Hematopoietic multipotent progenitor cell (in vitro differentiated cells): ENCODE measurements at regions not wholly inside any gene's neighbourhood (a gene's known extent, or its start where the extent isn't known, plus 50 kb on each side); places are given as distances from the start of the nearest gene placed in this dataset.
A peak's percentile ranks its signal among the peaks of the same experiment; 100 is the strongest.

Source experiments
- DNase-seq, 3 donors: peaks; one replicate each; pipeline ENCODE4 v3.0.0-alpha.2; 2011 to 2015; ENCODE audit warnings: low read depth in 2 of 3, low spot score in 2 of 3

GRCh38 chr4:45370408-45370807 lies 644.1 kb upstream of the GNPDA2 start:
- no peak for DNase-seq

GRCh38 chr4:45368832-45369231 lies 642.5 kb upstream of the GNPDA2 start:
- no peak for DNase-seq

GRCh38 chr4:45363931-45364330 lies 637.6 kb upstream of the GNPDA2 start:
- no peak for DNase-seq

- no peak for DNase-seq
Measured at GRCh38 chr4:45358573-45359506, 632.5 kb upstream of the GNPDA2 start.

GRCh38 chr4:45353161-45353560 lies 626.8 kb upstream of the GNPDA2 start:
- DNase-seq, result no peak

GRCh38 chr4:45350438-45350837 lies 624.1 kb upstream of the GNPDA2 start:
- peak in 2 of 3 donors; percentile 2 to 55 for DNase-seq

- no peak for DNase-seq
Measured at GRCh38 chr4:45349859-45350258, 623.5 kb upstream of the GNPDA2 start.

- DNase-seq, result no peak
Measured at GRCh38 chr4:45346816-45347435, 620.6 kb upstream of the GNPDA2 start.

- no peak for DNase-seq
Measured at GRCh38 chr4:45345558-45345957, 619.2 kb upstream of the GNPDA2 start.

GRCh38 chr4:45331802-45332201 lies 605.4 kb upstream of the GNPDA2 start:
- DNase-seq, result no peak

- DNase-seq, result no peak
Measured at GRCh38 chr4:45327544-45327943, 601.2 kb upstream of the GNPDA2 start.

- DNase-seq, result no peak
Measured at GRCh38 chr4:45324455-45325417, 598.4 kb upstream of the GNPDA2 start.

- DNase-seq, result no peak
Measured at GRCh38 chr4:45323453-45324058, 597.2 kb upstream of the GNPDA2 start.

GRCh38 chr4:45317739-45318138 lies 591.4 kb upstream of the GNPDA2 start:
- no peak for DNase-seq

GRCh38 chr4:45317276-45317675 lies 590.9 kb upstream of the GNPDA2 start:
- no peak for DNase-seq

GRCh38 chr4:45316257-45316656 lies 589.9 kb upstream of the GNPDA2 start:
- DNase-seq, result no peak

GRCh38 chr4:45302828-45303227 lies 576.5 kb upstream of the GNPDA2 start:
- DNase-seq, result no peak

GRCh38 chr4:45294464-45294863 lies 568.1 kb upstream of the GNPDA2 start:
- no peak for DNase-seq

GRCh38 chr4:45293335-45293734 lies 567.0 kb upstream of the GNPDA2 start:
- no peak for DNase-seq

- no peak for DNase-seq
Measured at GRCh38 chr4:45292844-45293243, 566.5 kb upstream of the GNPDA2 start.
